ENCODE measurements at regions not wholly inside any gene's neighbourhood (a gene's known extent, or its start where the extent isn't known, plus 50 kb on each side); places are given as distances from the start of the nearest gene placed in this dataset.

DNA sequence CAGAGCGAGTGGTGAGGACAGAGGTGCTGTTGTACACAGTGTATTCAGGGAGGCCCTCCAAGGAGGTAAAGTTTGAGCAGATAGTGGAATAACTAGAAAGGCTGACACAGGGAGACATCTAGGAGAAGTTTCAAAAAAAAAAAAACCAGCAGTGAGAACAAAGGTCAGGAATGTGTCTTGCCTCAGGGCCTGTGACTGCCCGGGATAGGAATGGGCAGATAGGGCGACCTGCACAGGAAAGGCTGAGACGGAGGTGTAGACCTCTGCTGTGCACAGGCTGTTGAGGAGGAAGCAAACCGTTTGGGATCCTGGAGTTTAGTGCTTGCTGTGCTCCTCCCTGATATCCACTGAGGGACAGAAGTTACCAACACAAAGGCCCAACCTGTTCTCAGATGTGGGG, 406.5 kb upstream of the B3GAT1 start:
- intact Hi-C loops (cut with micrococcal nuclease), result no loop called here
- Histone ChIP-seq H3K9me3 (ENCODE audit: control insufficient read depth in 1 of 2, insufficient read depth in 1 of 2, low read depth in 1 of 2, low read length in 2 of 2) (no peaks in the 10 kb centered on the region), H3K27ac (ENCODE audit: low read depth, low read length) (no peak overlapping the region), H3K4me3 (replicated peaks in 1 of 2; ENCODE audit: low read depth in 1 of 2, low read length in 2 of 2) (no peak overlapping the region), H4K20me1 (ENCODE audit: insufficient read depth) (no peaks in the 10 kb centered on the region), H3K27me3 (ENCODE audit: insufficient read depth, low read length) (peaks cover 46% of the 10 kb centered on the region), H3K79me2 (ENCODE audit: insufficient read depth, low read length) (no peaks in the 10 kb centered on the region), H3K9ac (ENCODE audit: low read length) (no peak overlapping the region), H3K36me3 (ENCODE audit: control insufficient read depth in 1 of 2, insufficient read depth in 2 of 2, low read length in 2 of 2) (no peaks in the 10 kb centered on the region), H3K4me2 (ENCODE audit: low read length) (peak overlapping the region; percentile 57), H2AFZ (ENCODE audit: low read depth, low read length, poor library complexity, severe bottlenecking) (no peak overlapping the region), H3K4me1 (ENCODE audit: control insufficient read depth in 1 of 2, insufficient read depth in 2 of 2, low read length in 2 of 2) (peaks cover 6 to 29% of the 10 kb centered on the region in 2 experiments; a peak in 3 of 4 replicates), H3K9me2 (ENCODE audit: insufficient read depth) (no peaks in the 10 kb centered on the region)
- BruUV-seq (replicated peaks), result no TSS peak
- ChIA-PET POLR2A (no interaction called here), CTCF (no interaction called here), RAD21 (ENCODE audit: low non-redundant PET in 1 of 2, low total read pairs in 2 of 2, uncharacterized antibody in 2 of 2, unreplicated experiment in 2 of 2) (no interaction called here)
- TF ChIP-seq ZNF274 (IDR thresholded peaks at IDR 0.05; ENCODE audit: low read depth, low read length) (no peak), SP1 (IDR thresholded peaks at IDR 0.05; ENCODE audit: low read depth) (no peak), ATF3 (IDR thresholded peaks at IDR 0.05) (no peak), EGR1 (IDR thresholded peaks at IDR 0.05; ENCODE audit: low read depth) (no peak)
- DNase-seq (ENCODE audit: low read depth, low spot score) (no peak), ATAC-seq (peak; percentile 77)

GRCh38 chr11:134815404-134815803, 403.4 kb upstream of the B3GAT1 start:
- peaks cover 30% of the 10 kb centered on the region for H3K27me3 ChIP-seq (ENCODE audit: insufficient read depth, low read length)
- no TSS peak for BruUV-seq (replicated peaks)
- H2AFZ ChIP-seq (ENCODE audit: low read depth, low read length, poor library complexity, severe bottlenecking), result no peak overlapping the region
- no peaks in the 10 kb centered on the region for H4K20me1 ChIP-seq (ENCODE audit: insufficient read depth)
- H3K79me2 ChIP-seq (ENCODE audit: insufficient read depth, low read length), result no peaks in the 10 kb centered on the region
- H3K9ac ChIP-seq (ENCODE audit: low read length), result no peak overlapping the region
- RAD21 ChIA-PET (ENCODE audit: low non-redundant PET in 1 of 2, low total read pairs in 2 of 2, uncharacterized antibody in 2 of 2, unreplicated experiment in 2 of 2), result no interaction called here
- no peaks in the 10 kb centered on the region for H3K36me3 ChIP-seq (ENCODE audit: control insufficient read depth in 1 of 2, insufficient read depth in 2 of 2, low read length in 2 of 2)
- H3K4me1 ChIP-seq (ENCODE audit: control insufficient read depth in 1 of 2, insufficient read depth in 2 of 2, low read length in 2 of 2), result peaks cover 6 to 25% of the 10 kb centered on the region in 2 experiments; a peak in 3 of 4 replicates
- H3K4me3 ChIP-seq (replicated peaks in 1 of 2; ENCODE audit: low read depth in 1 of 2, low read length in 2 of 2), result no peak overlapping the region
- POLR2A ChIA-PET, result no interaction called here
- ATAC-seq (peak; percentile 68), DNase-seq (ENCODE audit: low read depth, low spot score) (peak; percentile 38)
- peak overlapping the region; percentile 32 for H3K4me2 ChIP-seq (ENCODE audit: low read length)
- no peak overlapping the region for H3K27ac ChIP-seq (ENCODE audit: low read depth, low read length)
- CTCF ChIA-PET, result no interaction called here
- intact Hi-C loops (cut with micrococcal nuclease), result no loop called here
- no peaks in the 10 kb centered on the region for H3K9me2 ChIP-seq (ENCODE audit: insufficient read depth)
- no peaks in the 10 kb centered on the region for H3K9me3 ChIP-seq (ENCODE audit: control insufficient read depth in 1 of 2, insufficient read depth in 1 of 2, low read depth in 1 of 2, low read length in 2 of 2)
- TF ChIP-seq RAD21 (IDR thresholded peaks at IDR 0.05; ENCODE audit: low read depth) (peak; percentile 12; the same call in 1 of the 2 replicates), ZFX (IDR thresholded peaks at IDR 0.05) (no peak), FOSL1 (IDR thresholded peaks at IDR 0.05; ENCODE audit: low read depth) (peak; percentile 64), CBX3 (IDR thresholded peaks at IDR 0.05; ENCODE audit: low read depth) (no peak), JUND (IDR thresholded peaks at IDR 0.05) (peak; percentile 59), EGR1 (IDR thresholded peaks at IDR 0.05; ENCODE audit: low read depth) (peak; percentile 89), SP1 (IDR thresholded peaks at IDR 0.05; ENCODE audit: low read depth) (peak; percentile 43)

Measured in HCT116 (cell line).